ENCODE measurements at regions not wholly inside any gene's neighbourhood (a gene's known extent, or its start where the extent isn't known, plus 50 kb on each side); places are given as distances from the start of the nearest gene placed in this dataset.

- ATAC-seq (no peak), DNase-seq (no peak)
- TF ChIP-seq CTCF (IDR thresholded peaks at IDR 0.05): no peak
- intact Hi-C loops (cut with DNase I): no loop called here
- no peak overlapping the region for H3K4me3 ChIP-seq
- H3K4me1 ChIP-seq: no peaks in the 10 kb centered on the region
- H3K36me3 ChIP-seq (ENCODE audit: insufficient read depth in 1 of 2, low read depth in 1 of 2): no peaks in the 10 kb centered on the region
- 85 to 91% (median 90%) methylated on average over 1 of the region's 1 CpG for WGBS, 3 donors
- no peak overlapping the region for H3K27ac ChIP-seq
- peaks cover 7% of the 10 kb centered on the region for H3K9me3 ChIP-seq
- no peaks in the 10 kb centered on the region for H3K27me3 ChIP-seq (ENCODE audit: insufficient read depth in 3 of 3, low read length in 2 of 3)
Measured at GRCh38 chr6:91386204-91386603, 799.3 kb upstream of the MAP3K7 start.

GRCh38 chr6:91383207-91383606 is 796.3 kb upstream of the MAP3K7 start:
- WGBS, 3 donors: 74 to 83% (median 80%) methylated on average over 3 of the region's 3 CpGs
- Histone ChIP-seq H3K4me3 (no peak overlapping the region), H3K27ac (no peak overlapping the region), H3K4me1 (no peaks in the 10 kb centered on the region), H3K36me3 (ENCODE audit: insufficient read depth in 1 of 2, low read depth in 1 of 2) (no peaks in the 10 kb centered on the region), H3K27me3 (ENCODE audit: insufficient read depth in 3 of 3, low read length in 2 of 3) (no peaks in the 10 kb centered on the region), H3K9me3 (no peaks in the 10 kb centered on the region)
- intact Hi-C loops (cut with DNase I): no loop called here
- DNase-seq (no peak), ATAC-seq (no peak)
- TF ChIP-seq CTCF (IDR thresholded peaks at IDR 0.05): no peak

- Histone ChIP-seq H3K4me1 (no peaks in the 10 kb centered on the region), H3K4me3 (no peak overlapping the region), H3K36me3 (ENCODE audit: insufficient read depth in 1 of 2, low read depth in 1 of 2) (no peaks in the 10 kb centered on the region), H3K27ac (no peak overlapping the region), H3K27me3 (ENCODE audit: insufficient read depth in 3 of 3, low read length in 2 of 3) (no peaks in the 10 kb centered on the region), H3K9me3 (no peaks in the 10 kb centered on the region)
- WGBS, 3 donors: 43 to 58% (median 58%) methylated on average over 4 of the region's 4 CpGs
- DNase-seq (no peak), ATAC-seq (no peak)
- no peak for TF ChIP-seq CTCF (IDR thresholded peaks at IDR 0.05)
- intact Hi-C loops (cut with DNase I): no loop called here
Measured at GRCh38 chr6:91376686-91377085, 789.8 kb upstream of the MAP3K7 start.

- no peak overlapping the region for H3K27ac ChIP-seq
- intact Hi-C loops (cut with DNase I): no loop called here
- no peak for ATAC-seq
- H3K9me3 ChIP-seq: no peaks in the 10 kb centered on the region
- no peaks in the 10 kb centered on the region for H3K27me3 ChIP-seq (ENCODE audit: insufficient read depth in 3 of 3, low read length in 2 of 3)
- DNase-seq: no peak
- no peaks in the 10 kb centered on the region for H3K4me1 ChIP-seq
- no peak for TF ChIP-seq CTCF (IDR thresholded peaks at IDR 0.05)
- WGBS, 3 donors: 50 to 59% (median 55%) methylated on average over 3 of the region's 3 CpGs
- H3K4me3 ChIP-seq: no peak overlapping the region
- no peaks in the 10 kb centered on the region for H3K36me3 ChIP-seq (ENCODE audit: insufficient read depth in 1 of 2, low read depth in 1 of 2)
Measured at GRCh38 chr6:91366781-91367180, 779.9 kb upstream of the MAP3K7 start.

GRCh38 chr6:91358986-91359385 is 772.1 kb upstream of the MAP3K7 start:
- no peaks in the 10 kb centered on the region for H3K27me3 ChIP-seq (ENCODE audit: insufficient read depth in 3 of 3, low read length in 2 of 3)
- ATAC-seq (no peak), DNase-seq (no peak)
- H3K9me3 ChIP-seq: no peaks in the 10 kb centered on the region
- no peak for TF ChIP-seq CTCF (IDR thresholded peaks at IDR 0.05)
- H3K4me1 ChIP-seq: no peaks in the 10 kb centered on the region
- no peak overlapping the region for H3K4me3 ChIP-seq
- no peaks in the 10 kb centered on the region for H3K36me3 ChIP-seq (ENCODE audit: insufficient read depth in 1 of 2, low read depth in 1 of 2)
- intact Hi-C loops (cut with DNase I): no loop called here
- no peak overlapping the region for H3K27ac ChIP-seq
